ENCODE measurements at regions not wholly inside any gene's neighbourhood (a gene's known extent, or its start where the extent isn't known, plus 50 kb on each side); places are given as distances from the start of the nearest gene placed in this dataset.

- TF ChIP-seq CTCF (IDR thresholded peaks at IDR 0.05), result no peak
- no peak for TF ChIP-seq POLR2A (IDR thresholded peaks at IDR 0.05)
Measured at GRCh38 chr5:98603456-98603855, 170.0 kb upstream of the RGMB start.
